Mesenchymal stem cell (in vitro differentiated cells and primary cell): ENCODE measurements at regions not wholly inside any gene's neighbourhood (a gene's known extent, or its start where the extent isn't known, plus 50 kb on each side); places are given as distances from the start of the nearest gene placed in this dataset.

ENCODE experiments used
- DNase-seq: peaks from one replicate; pipeline ENCODE4 v3.0.0-alpha.2; 2013
- H2AFZ ChIP-seq: one replicate; pipeline ENCODE4 v1.6.1; 2013; ENCODE audit warnings: low read depth, mild to moderate bottlenecking, control low read depth, inconsistent platforms, low read length, moderate library complexity
- H2AK5ac ChIP-seq: 2 replicates; pipeline ENCODE4 v1.6.1; 2013; ENCODE audit warnings: low read length, moderate library complexity, mild to moderate bottlenecking, inconsistent platforms; ENCODE audit not compliant: severe bottlenecking
- H2BK120ac ChIP-seq: one replicate; pipeline ENCODE4 v1.6.1; 2013; ENCODE audit warnings: low read depth, mild to moderate bottlenecking, inconsistent platforms, low read length, moderate library complexity
- H2BK12ac ChIP-seq, 2 experiments: one replicate each; pipeline ENCODE4 v1.6.1; 2013; ENCODE audit warnings: inconsistent platforms in 2 of 2, low read length in 2 of 2, mild to moderate bottlenecking in 2 of 2, moderate library complexity in 2 of 2, control low read depth in 1 of 2
- H2BK15ac ChIP-seq: one replicate; pipeline ENCODE4 v1.6.1; 2013; ENCODE audit warnings: mild to moderate bottlenecking, low read depth, inconsistent platforms; ENCODE audit not compliant: poor library complexity, severe bottlenecking
- H2BK5ac ChIP-seq: 2 replicates; pipeline ENCODE4 v1.6.1; 2013; ENCODE audit warnings: low read depth, mild to moderate bottlenecking, low read length, control low read depth, inconsistent platforms; ENCODE audit not compliant: poor library complexity, severe bottlenecking
- H3K14ac ChIP-seq, 2 experiments: one replicate each; pipeline ENCODE4 v1.6.1; 2013; ENCODE audit warnings: inconsistent platforms in 2 of 2, low read length in 2 of 2, control low read depth in 1 of 2, mild to moderate bottlenecking in 1 of 2, moderate library complexity in 1 of 2
- H3K18ac ChIP-seq, 2 experiments: one replicate each; pipeline ENCODE4 v1.6.1; 2013; ENCODE audit warnings: inconsistent platforms in 2 of 2, low read length in 2 of 2, control low read depth in 1 of 2, low read depth in 1 of 2, mild to moderate bottlenecking in 1 of 2
- H3K23ac ChIP-seq, 2 experiments: one replicate each; pipeline ENCODE4 v1.6.1; 2013; ENCODE audit warnings: inconsistent platforms in 2 of 2, low read length in 2 of 2, mild to moderate bottlenecking in 2 of 2, moderate library complexity in 2 of 2, control low read depth in 1 of 2
- H3K27ac ChIP-seq: 2 replicates; pipeline ENCODE4 v1.5.1; 2013; ENCODE audit warnings: mild to moderate bottlenecking, moderate library complexity, low read length, control low read depth, inconsistent platforms; ENCODE audit not compliant: poor library complexity, severe bottlenecking
- H3K27me3 ChIP-seq, 2 experiments: 2 replicates each; pipeline versions ENCODE4 v1.6.1 to v1.7.0; 2013; ENCODE audit warnings: low read length in 2 of 2, mild to moderate bottlenecking in 2 of 2, moderate library complexity in 2 of 2, control low read depth in 1 of 2, inconsistent platforms in 1 of 2; ENCODE audit not compliant: control insufficient read depth in 1 of 2, insufficient read depth in 1 of 2
- H3K36me3 ChIP-seq, 2 experiments: 2 replicates each; pipeline versions ENCODE4 v1.6.1 to v1.7.0; 2013; ENCODE audit warnings: low read length in 2 of 2, control low read depth in 1 of 2, inconsistent platforms in 1 of 2, low read depth in 1 of 2, mild to moderate bottlenecking in 1 of 2; ENCODE audit not compliant: insufficient read depth in 2 of 2, control insufficient read depth in 1 of 2
- H3K4ac ChIP-seq, 2 experiments: one replicate each; pipeline ENCODE4 v1.6.1; 2013; ENCODE audit warnings: inconsistent platforms in 2 of 2, low read length in 2 of 2, mild to moderate bottlenecking in 2 of 2, moderate library complexity in 2 of 2, control low read depth in 1 of 2, low read depth in 1 of 2
- H3K4me1 ChIP-seq: 2 replicates; pipeline ENCODE4 v1.6.1; 2013; ENCODE audit warnings: low read depth, low read length, control low read depth; ENCODE audit not compliant: control insufficient read depth, insufficient read depth
- H3K4me2 ChIP-seq: 2 replicates; pipeline ENCODE4 v1.6.1; 2013; ENCODE audit warnings: low read length, mild to moderate bottlenecking, inconsistent platforms; ENCODE audit not compliant: poor library complexity, severe bottlenecking
- H3K4me3 ChIP-seq, 2 experiments: 2 replicates each; pipeline versions ENCODE4 v1.5.1 to v1.7.0; 2013; ENCODE audit warnings: low read length in 2 of 2, mild to moderate bottlenecking in 2 of 2, control low read depth in 1 of 2, low read depth in 1 of 2; ENCODE audit not compliant: insufficient read depth in 1 of 2
- H3K79me1 ChIP-seq: replicated peaks from 2 replicates; pipeline ENCODE4 v1.6.1; 2013; ENCODE audit warnings: mild to moderate bottlenecking, control low read depth, low read length, inconsistent platforms; ENCODE audit not compliant: poor library complexity, severe bottlenecking
- H3K9ac ChIP-seq: 2 replicates; pipeline ENCODE4 v1.7.0; 2013; ENCODE audit warnings: mild to moderate bottlenecking, low read length, moderate library complexity
- H3K9me3 ChIP-seq: 2 replicates; pipeline ENCODE4 v1.7.0; 2013; ENCODE audit warnings: mild to moderate bottlenecking, low read length; ENCODE audit not compliant: control insufficient read depth
- H4K8ac ChIP-seq: one replicate; pipeline ENCODE4 v1.6.1; 2013; ENCODE audit warnings: inconsistent platforms, mild to moderate bottlenecking, low read length, moderate library complexity
- H4K91ac ChIP-seq: one replicate; pipeline ENCODE4 v1.6.1; 2013; ENCODE audit warnings: mild to moderate bottlenecking, low read length, inconsistent platforms
- WGBS: methylation state at CpG from one replicate; pipeline ENCODE4 v1.1.7; 2013; ENCODE audit warnings: mixed read lengths; 5-methylcytosine and 5-hydroxymethylcytosine counted together

DNA sequence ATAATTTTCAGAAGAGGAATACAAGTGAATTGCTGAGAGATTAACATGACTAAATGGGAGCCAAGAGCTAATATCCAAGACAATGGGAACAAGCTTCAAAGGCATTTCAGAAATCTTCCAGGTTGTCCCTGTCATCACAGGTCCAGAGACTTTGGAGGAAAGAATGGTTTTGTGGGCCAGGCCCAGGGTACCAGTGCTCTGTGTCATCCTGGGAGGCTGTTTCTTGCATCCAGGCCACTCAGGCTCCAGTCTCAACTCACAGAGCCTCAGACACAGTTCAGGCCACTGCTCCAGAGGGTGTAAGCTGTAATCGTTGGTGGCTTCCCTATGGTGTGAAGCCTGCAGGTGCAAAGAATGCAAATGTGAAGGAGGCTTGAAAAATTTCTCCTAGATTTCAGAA is 170.4 kb upstream of the NRG3 start:
- no peak for DNase-seq
- no peak overlapping the region for H3K4ac ChIP-seq
- H2BK12ac ChIP-seq, result no peak overlapping the region
- H3K23ac ChIP-seq, result no peak overlapping the region
- no peaks in the 10 kb centered on the region for H3K4me1 ChIP-seq
- H4K8ac ChIP-seq, result no peak overlapping the region
- no peak overlapping the region for H3K27ac ChIP-seq
- H2BK5ac ChIP-seq, result no peak overlapping the region
- no peak overlapping the region for H3K4me2 ChIP-seq
- no peak overlapping the region for H3K14ac ChIP-seq
- no peak overlapping the region for H2BK15ac ChIP-seq
- no peak overlapping the region for H2AFZ ChIP-seq
- no peak overlapping the region for H3K18ac ChIP-seq
- H3K9ac ChIP-seq, result no peak overlapping the region
- no peaks in the 10 kb centered on the region for H3K27me3 ChIP-seq
- 31% methylated on average over 1 of the region's 1 CpG for WGBS
- H3K79me1 ChIP-seq, result no peaks in the 10 kb centered on the region
- no peak overlapping the region for H2BK120ac ChIP-seq
- H2AK5ac ChIP-seq, result no peak overlapping the region
- no peak overlapping the region for H3K4me3 ChIP-seq
- peaks cover 25% of the 10 kb centered on the region for H3K9me3 ChIP-seq
- H4K91ac ChIP-seq, result no peak overlapping the region
- H3K36me3 ChIP-seq, result no peaks in the 10 kb centered on the region

DNA sequence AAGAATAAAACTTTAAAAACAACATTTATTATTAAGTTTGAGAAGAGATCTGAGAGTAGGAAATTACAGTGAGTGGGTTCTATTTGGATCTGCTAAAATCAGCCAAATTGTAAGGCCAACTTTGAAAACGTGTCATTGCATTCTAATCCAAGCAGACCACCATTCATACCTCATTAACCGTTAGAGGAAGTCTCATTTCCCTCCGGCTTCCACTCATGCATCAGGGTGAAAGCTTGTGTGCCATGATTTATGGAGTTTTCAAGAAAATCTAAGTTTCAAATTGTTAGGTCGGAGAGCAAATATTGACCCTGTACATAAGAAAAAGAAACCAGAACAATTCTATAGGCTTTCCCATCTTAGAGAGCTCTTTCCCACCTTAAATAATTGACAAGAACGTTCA is 166.6 kb upstream of the NRG3 start:
- H2BK120ac ChIP-seq, result no peak overlapping the region
- H2AFZ ChIP-seq, result no peak overlapping the region
- no peak overlapping the region for H2BK5ac ChIP-seq
- no peak overlapping the region for H3K4me2 ChIP-seq
- H3K27ac ChIP-seq, result no peak overlapping the region
- H3K9ac ChIP-seq, result no peak overlapping the region
- no CpG with 5 or more reads among the region's 5 CpGs for WGBS
- no peak overlapping the region for H3K4me3 ChIP-seq
- H3K14ac ChIP-seq, result no peak overlapping the region
- no peak overlapping the region for H3K4ac ChIP-seq
- H2AK5ac ChIP-seq, result no peak overlapping the region
- no peaks in the 10 kb centered on the region for H3K27me3 ChIP-seq
- H3K36me3 ChIP-seq, result no peaks in the 10 kb centered on the region
- no peak overlapping the region for H4K91ac ChIP-seq
- no peak overlapping the region for H4K8ac ChIP-seq
- no peak overlapping the region for H3K18ac ChIP-seq
- H2BK12ac ChIP-seq, result no peak overlapping the region
- DNase-seq, result no peak
- H3K9me3 ChIP-seq, result peaks cover 17% of the 10 kb centered on the region
- no peaks in the 10 kb centered on the region for H3K79me1 ChIP-seq
- H2BK15ac ChIP-seq, result no peak overlapping the region
- H3K4me1 ChIP-seq, result no peaks in the 10 kb centered on the region
- no peak overlapping the region for H3K23ac ChIP-seq

DNA sequence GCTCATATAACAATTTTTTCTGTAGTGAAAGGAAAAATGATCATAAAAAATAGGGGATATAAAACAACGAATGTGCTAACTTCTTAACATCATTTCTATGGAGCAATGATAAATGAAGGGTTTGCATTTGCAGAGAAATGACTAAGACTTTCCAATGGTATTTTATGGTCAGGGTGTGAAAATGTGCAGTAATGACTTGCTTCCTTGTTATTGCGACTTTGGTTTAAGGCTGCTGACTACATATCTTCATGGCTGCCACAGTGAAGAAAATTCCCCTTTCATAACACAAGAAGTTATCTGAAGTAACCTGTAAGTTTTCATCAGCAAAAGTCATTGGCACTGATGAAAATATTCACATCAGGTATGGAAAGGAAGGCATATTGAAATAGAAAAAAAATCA is 166.1 kb upstream of the NRG3 start:
- no peak for DNase-seq
- no peak overlapping the region for H2BK5ac ChIP-seq
- no peak overlapping the region for H2BK15ac ChIP-seq
- no peak overlapping the region for H3K27ac ChIP-seq
- no peak overlapping the region for H3K14ac ChIP-seq
- H3K4me2 ChIP-seq, result no peak overlapping the region
- H3K18ac ChIP-seq, result no peak overlapping the region
- no peaks in the 10 kb centered on the region for H3K27me3 ChIP-seq
- no peak overlapping the region for H3K23ac ChIP-seq
- H3K9me3 ChIP-seq, result peaks cover 17% of the 10 kb centered on the region
- no peak overlapping the region for H3K4ac ChIP-seq
- no peaks in the 10 kb centered on the region for H3K36me3 ChIP-seq
- H2AFZ ChIP-seq, result no peak overlapping the region
- no peak overlapping the region for H2BK120ac ChIP-seq
- no peak overlapping the region for H3K9ac ChIP-seq
- no peaks in the 10 kb centered on the region for H3K79me1 ChIP-seq
- no peak overlapping the region for H4K8ac ChIP-seq
- 94% methylated on average over 2 of the region's 2 CpGs for WGBS
- no peak overlapping the region for H4K91ac ChIP-seq
- no peak overlapping the region for H2AK5ac ChIP-seq
- no peak overlapping the region for H3K4me3 ChIP-seq
- no peaks in the 10 kb centered on the region for H3K4me1 ChIP-seq
- no peak overlapping the region for H2BK12ac ChIP-seq

DNA sequence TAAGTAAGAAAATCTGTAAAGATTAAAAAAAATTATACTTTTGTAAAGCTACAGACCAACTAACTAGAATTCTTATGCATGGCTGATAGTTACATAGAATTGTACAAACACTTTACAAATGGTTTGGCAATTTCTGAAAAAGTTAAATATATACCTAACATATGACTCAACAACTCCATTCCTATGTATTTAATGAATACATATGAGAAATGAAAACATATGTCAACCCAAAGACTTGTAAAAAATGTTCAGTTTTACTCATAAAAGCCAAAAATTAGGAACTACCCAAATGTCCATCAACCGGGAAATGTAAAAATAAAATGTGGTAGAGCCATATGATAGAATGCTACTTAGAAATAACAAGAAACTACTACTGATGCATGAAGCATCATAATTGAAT is 152.6 kb upstream of the NRG3 start:
- Histone ChIP-seq H2BK15ac (no peak overlapping the region), H3K79me1 (no peaks in the 10 kb centered on the region), H3K36me3 (no peaks in the 10 kb centered on the region), H3K27me3 (no peaks in the 10 kb centered on the region), H4K91ac (no peak overlapping the region), H2AK5ac (no peak overlapping the region), H4K8ac (no peak overlapping the region), H3K14ac (no peak overlapping the region), H2BK120ac (no peak overlapping the region), H3K4me2 (no peak overlapping the region), H3K23ac (no peak overlapping the region), H3K9me3 (peaks cover 21% of the 10 kb centered on the region), H2AFZ (no peak overlapping the region), H2BK5ac (no peak overlapping the region), H2BK12ac (no peak overlapping the region), H3K4me3 (no peak overlapping the region), H3K18ac (no peak overlapping the region), H3K27ac (no peak overlapping the region), H3K4ac (no peak overlapping the region), H3K4me1 (no peaks in the 10 kb centered on the region), H3K9ac (no peak overlapping the region)
- no CpG with 5 or more reads among the region's 1 CpG for WGBS
- DNase-seq, result no peak
